KMS-11 (cell line): ENCODE measurements at regions not wholly inside any gene's neighbourhood (a gene's known extent, or its start where the extent isn't known, plus 50 kb on each side); places are given as distances from the start of the nearest gene placed in this dataset.

Experiments used
- H2AFZ ChIP-seq: fragments of 200-600 bp; sonication (generic); 2 replicates; pipeline ENCODE4 v1.6.1; 2016; ENCODE audit warnings: antibody characterized with exemption, mixed run types, low read depth
- H3K27ac ChIP-seq: fragments of 200-600 bp; sonication (generic); 2 replicates; pipeline ENCODE4 v1.6.1; 2016; ENCODE audit warnings: mild to moderate bottlenecking, mixed run types
- H3K27me3 ChIP-seq: fragments of 200-600 bp; sonication (generic); 2 replicates; pipeline ENCODE4 v1.6.1; 2017; ENCODE audit warnings: mild to moderate bottlenecking, low read depth, mixed run types, moderate library complexity; ENCODE audit not compliant: insufficient read depth
- H3K36me3 ChIP-seq: fragments of 200-600 bp; sonication (generic); 2 replicates; pipeline ENCODE4 v1.6.1; 2017; ENCODE audit warnings: mild to moderate bottlenecking, mixed run types; ENCODE audit not compliant: insufficient read depth
- H3K4me1 ChIP-seq: fragments of 200-600 bp; sonication (generic); 2 replicates; pipeline ENCODE4 v1.6.1; 2016; ENCODE audit warnings: mild to moderate bottlenecking, low read depth, mixed run types; ENCODE audit not compliant: poor library complexity, severe bottlenecking
- H3K4me2 ChIP-seq: fragments of 200-600 bp; sonication (generic); 2 replicates; pipeline ENCODE4 v1.7.0; 2016; ENCODE audit warnings: mild to moderate bottlenecking, mixed run types
- H3K4me3 ChIP-seq: fragments of 200-600 bp; sonication (generic); IDR thresholded peaks from 2 replicates; pipeline ENCODE4 v1.6.1; 2017; ENCODE audit warnings: low read depth, low read length, mixed read lengths; ENCODE audit not compliant: insufficient read depth
- H3K79me2 ChIP-seq: fragments of 200-600 bp; sonication (generic); 2 replicates; pipeline ENCODE4 v1.6.1; 2016; ENCODE audit warnings: low read depth, mixed run types; ENCODE audit not compliant: insufficient read depth
- H3K9ac ChIP-seq: fragments of 200-600 bp; sonication (generic); 2 replicates; pipeline ENCODE4 v1.6.1; 2016; ENCODE audit warnings: mild to moderate bottlenecking, mixed run types
- H4K20me1 ChIP-seq: fragments of 200-600 bp; sonication (generic); 2 replicates; pipeline ENCODE4 v1.6.1; 2016; ENCODE audit warnings: mild to moderate bottlenecking, mixed run types; ENCODE audit not compliant: insufficient read depth
- CTCF ChIP-seq: fragments of 200-600 bp; sonication (generic); conservative IDR thresholded peaks from 2 replicates; pipeline ENCODE4 v1.6.1; 2017; ENCODE audit warnings: low read depth, mild to moderate bottlenecking, antibody characterized with exemption, low read length, moderate library complexity, mixed read lengths

DNA sequence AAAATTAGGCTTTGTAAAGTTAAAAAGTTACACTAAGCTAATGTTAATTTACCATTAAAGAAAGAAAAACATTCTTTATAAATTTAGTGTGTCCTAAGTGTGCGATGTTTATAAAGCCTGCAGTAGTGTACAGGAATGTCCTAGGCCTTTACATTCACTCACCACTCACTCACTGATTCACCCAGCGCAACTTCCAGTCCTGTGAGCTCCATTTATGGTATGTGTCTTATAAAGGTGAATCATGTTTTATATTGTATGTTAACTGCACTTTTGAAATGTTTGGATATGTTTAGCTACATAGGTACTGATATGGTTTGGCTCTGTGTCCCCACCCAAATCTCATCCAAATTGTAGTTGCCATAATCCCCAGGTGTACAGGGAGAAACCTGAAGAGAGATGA is 549.7 kb upstream of the EPHA6 start:
- H3K9ac ChIP-seq: no peak overlapping the region
- no peak for TF ChIP-seq CTCF
- H3K36me3 ChIP-seq: no peaks in the 10 kb centered on the region
- no peaks in the 10 kb centered on the region for H3K27me3 ChIP-seq
- no peaks in the 10 kb centered on the region for H4K20me1 ChIP-seq
- H3K27ac ChIP-seq: no peak overlapping the region
- no peak overlapping the region for H3K4me2 ChIP-seq
- no peaks in the 10 kb centered on the region for H3K79me2 ChIP-seq
- H3K4me3 ChIP-seq: no peak overlapping the region
- H3K4me1 ChIP-seq: no peaks in the 10 kb centered on the region
- H2AFZ ChIP-seq: no peak overlapping the region

GRCh38 chr3:96266395-96267190 is 547.8 kb upstream of the EPHA6 start:
- Histone ChIP-seq H3K36me3 (no peaks in the 10 kb centered on the region), H3K4me3 (no peak overlapping the region), H3K79me2 (no peaks in the 10 kb centered on the region), H3K4me1 (no peaks in the 10 kb centered on the region), H4K20me1 (no peaks in the 10 kb centered on the region), H3K27ac (no peak overlapping the region), H2AFZ (no peak overlapping the region), H3K9ac (no peak overlapping the region), H3K4me2 (no peak overlapping the region), H3K27me3 (no peaks in the 10 kb centered on the region)
- no peak for TF ChIP-seq CTCF

GRCh38 chr3:96267577-96267976 is 546.8 kb upstream of the EPHA6 start:
- no peak for TF ChIP-seq CTCF
- no peak overlapping the region for H3K27ac ChIP-seq
- no peaks in the 10 kb centered on the region for H4K20me1 ChIP-seq
- no peak overlapping the region for H2AFZ ChIP-seq
- H3K79me2 ChIP-seq: no peaks in the 10 kb centered on the region
- no peaks in the 10 kb centered on the region for H3K27me3 ChIP-seq
- H3K9ac ChIP-seq: no peak overlapping the region
- H3K4me1 ChIP-seq: no peaks in the 10 kb centered on the region
- H3K4me3 ChIP-seq: no peak overlapping the region
- H3K36me3 ChIP-seq: no peaks in the 10 kb centered on the region
- no peak overlapping the region for H3K4me2 ChIP-seq

- Histone ChIP-seq H4K20me1 (no peaks in the 10 kb centered on the region), H2AFZ (no peak overlapping the region)
- no peak for TF ChIP-seq CTCF
Observed at GRCh38 chr3:96294143-96294542, 520.3 kb upstream of the EPHA6 start.

More at GRCh38 chr3:96294143-96294542, 520.3 kb upstream of the EPHA6 start:
- Histone ChIP-seq H3K4me3 (no peak overlapping the region), H3K9ac (no peak overlapping the region), H3K36me3 (no peaks in the 10 kb centered on the region), H3K27ac (no peak overlapping the region), H3K27me3 (no peaks in the 10 kb centered on the region), H3K4me1 (no peaks in the 10 kb centered on the region), H3K4me2 (no peak overlapping the region), H3K79me2 (no peaks in the 10 kb centered on the region)
